ENCODE measurements at regions not wholly inside any gene's neighbourhood (a gene's known extent, or its start where the extent isn't known, plus 50 kb on each side); places are given as distances from the start of the nearest gene placed in this dataset.

DNA sequence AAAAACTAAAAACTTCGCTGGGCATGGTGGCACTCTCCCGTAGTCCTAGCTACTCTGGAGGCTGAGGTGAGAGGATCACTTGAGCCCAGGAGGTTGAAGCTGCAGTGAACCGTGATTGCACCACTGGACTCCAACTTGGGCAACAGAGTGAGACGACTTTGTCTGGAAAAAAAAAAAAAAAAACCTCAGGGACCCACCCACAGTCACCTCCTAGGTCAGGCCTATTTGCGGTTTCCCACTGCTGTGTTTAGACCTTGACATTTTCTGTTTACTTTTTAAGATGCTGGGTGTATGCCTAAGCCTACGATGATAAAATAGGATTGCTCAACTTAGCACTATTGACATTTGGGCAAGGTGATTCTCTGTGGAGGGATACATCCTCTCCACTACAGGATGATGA lies 197.4 kb upstream of the TBL1X start (continued):
- TF ChIP-seq CHD7 (IDR thresholded peaks at IDR 0.05; ENCODE audit: insufficient replicate concordance, low read length), result no peak
